Transverse colon (tissue), 4 donors: ENCODE measurements at regions not wholly inside any gene's neighbourhood (a gene's known extent, or its start where the extent isn't known, plus 50 kb on each side); places are given as distances from the start of the nearest gene placed in this dataset.

ENCODE experiments used
- DNase-seq: peaks from one replicate; pipeline ENCODE4 v3.0.0-alpha.2; 2019
- H3K27ac ChIP-seq, 4 donors: fragments of 200-600 bp; sonication (generic); 2 replicates each; pipeline ENCODE4 v1.5.1; 2016 to 2018; ENCODE audit warnings: inconsistent platforms in 4 of 4
- H3K27me3 ChIP-seq: fragments of 200-600 bp; sonication (generic); 2 replicates; pipeline ENCODE4 v1.5.1; 2017; ENCODE audit warnings: inconsistent platforms
- H3K36me3 ChIP-seq, 4 donors: fragments of 200-600 bp; sonication (generic); 2 replicates each; pipeline ENCODE4 v1.5.1; 2017 to 2019; ENCODE audit warnings: inconsistent platforms in 4 of 4
- H3K4me1 ChIP-seq, 4 donors: fragments of 200-600 bp; sonication (generic); 2 replicates each; pipeline ENCODE4 v1.5.1; 2017 to 2020; ENCODE audit warnings: inconsistent platforms in 4 of 4
- H3K4me3 ChIP-seq, 4 donors: fragments of 200-600 bp; sonication (generic); 1 replicate in 1 of 4; 2 replicates in 3 of 4; pipeline versions ENCODE4 v1.5.1 to v1.6.1; 2017 to 2019; ENCODE audit warnings: inconsistent platforms in 4 of 4
- H3K9me3 ChIP-seq, 2 donors: fragments of 200-600 bp; sonication (generic); 2 replicates each; pipeline ENCODE4 v1.5.1; 2017 to 2019; ENCODE audit warnings: inconsistent platforms in 2 of 2
- CTCF ChIP-seq, 5 experiments: fragments of 200-600 bp in 3 of 5; fragments of 450-650 bp in 2 of 5; sonication (generic) in 3 of 5; IDR thresholded peaks; 1 replicate in 2 of 5; 2 replicates in 3 of 5; pipeline ENCODE4 v1.5.1; 2016 to 2017; ENCODE audit warnings: antibody characterized with exemption in 5 of 5, inconsistent platforms in 3 of 5, mild to moderate bottlenecking in 2 of 5, moderate library complexity in 1 of 5
- EP300 ChIP-seq: sonication (generic); formaldehyde crosslinking; IDR thresholded peaks from one replicate; pipeline ENCODE4 v1.6.1; 2017; ENCODE audit warnings: antibody characterized with exemption, low read depth
- POLR2A ChIP-seq: fragments of 450-650 bp; IDR thresholded peaks from one replicate; pipeline ENCODE4 v1.6.1; 2016; ENCODE audit warnings: antibody characterized with exemption, mild to moderate bottlenecking, moderate library complexity
- POLR2AphosphoS5 ChIP-seq, 3 donors: sonication (generic); formaldehyde crosslinking; IDR thresholded peaks; one replicate each; pipeline ENCODE4 v1.6.1; 2016; ENCODE audit warnings: antibody characterized with exemption in 3 of 3
- WGBS, 2 donors: methylation state at CpG; one replicate each; pipeline ENCODE4 v1.1.5; 2018; ENCODE audit warnings: low coverage in 1 of 2; 5-methylcytosine and 5-hydroxymethylcytosine counted together
- in situ Hi-C, 4 donors: fragments of 200-750 bp; cut with MboI; loops; one replicate each; pipeline versions ENCODE4 v1.15.0 to v1.15.1; 2017; ENCODE audit warnings: low sequenced_read_pairs in 3 of 4, low pct_ligation_motif_present in 1 of 4, low pct_unique_long_range_greater_than_20kb in 1 of 4
- intact Hi-C: fragments of 100-400 bp; cut with DNase I; formaldehyde crosslinking; loops from one replicate; pipeline ENCODE4 v1.15.1; 2023; ENCODE audit warnings: low total_unique reads

DNA sequence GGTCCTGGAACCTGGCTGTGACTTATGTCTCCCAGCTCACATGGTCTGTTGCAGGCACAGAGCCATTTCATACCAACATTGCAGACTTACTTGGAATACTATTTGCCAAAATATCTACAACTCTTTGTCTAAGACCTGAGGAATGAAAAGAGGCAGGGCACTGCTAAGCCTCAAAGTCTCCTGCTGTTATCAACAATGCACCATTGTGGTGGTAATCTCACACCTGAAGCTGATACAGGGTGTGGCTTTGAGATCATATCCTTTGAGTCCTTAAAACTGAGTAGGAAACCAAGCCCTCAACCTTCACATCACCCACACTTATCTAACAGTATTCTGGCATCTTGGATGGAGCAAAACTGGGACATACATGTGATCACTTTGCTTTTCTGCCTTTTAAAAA, 782.0 kb downstream of the EPHA3 start:
- H3K27ac ChIP-seq = no peak overlapping the region
- no peaks in the 10 kb centered on the region for H3K36me3 ChIP-seq
- in situ Hi-C loops = no loop called here
- no peaks in the 10 kb centered on the region for H3K4me1 ChIP-seq
- TF ChIP-seq POLR2A = no peak
- TF ChIP-seq POLR2AphosphoS5 (IDR thresholded peaks at IDR 0.05) = no peak
- H3K27me3 ChIP-seq = no peaks in the 10 kb centered on the region
- H3K4me3 ChIP-seq = no peak overlapping the region
- intact Hi-C loops = no loop called here
- DNase-seq = no peak
- H3K9me3 ChIP-seq = no peaks in the 10 kb centered on the region

- Histone ChIP-seq H3K4me3 (no peak overlapping the region), H3K36me3 (no peaks in the 10 kb centered on the region), H3K9me3 (peaks cover 0 to 4% of the 10 kb centered on the region in 2 donors), H3K27ac (no peak overlapping the region), H3K4me1 (no peaks in the 10 kb centered on the region), H3K27me3 (no peaks in the 10 kb centered on the region)
- in situ Hi-C loops = no loop called here
- no peak for TF ChIP-seq POLR2A
- TF ChIP-seq POLR2AphosphoS5 (IDR thresholded peaks at IDR 0.05) = no peak
- TF ChIP-seq CTCF (IDR thresholded peaks at IDR 0.05) = no peak
- no peak for TF ChIP-seq EP300
- no peak for DNase-seq
- intact Hi-C loops = no loop called here
These were observed 801.3 kb downstream of the EPHA3 start for GRCh38 chr3:89908711-89909213.

- in situ Hi-C loops = no loop called here
- DNase-seq = no peak
- 86 to 100% methylated on average over 2 to 6 of the region's 6 CpGs for WGBS, 2 donors
- intact Hi-C loops = no loop called here
- Histone ChIP-seq H3K4me1 (no peaks in the 10 kb centered on the region), H3K4me3 (no peak overlapping the region), H3K36me3 (no peaks in the 10 kb centered on the region), H3K27ac (no peak overlapping the region), H3K9me3 (no peaks in the 10 kb centered on the region), H3K27me3 (no peaks in the 10 kb centered on the region)
- TF ChIP-seq POLR2AphosphoS5 (IDR thresholded peaks at IDR 0.05) (no peak), EP300 (no peak), POLR2A (no peak), CTCF (IDR thresholded peaks at IDR 0.05) (no peak)
These were observed 804.6 kb downstream of the EPHA3 start for GRCh38 chr3:89912031-89912430.

DNA sequence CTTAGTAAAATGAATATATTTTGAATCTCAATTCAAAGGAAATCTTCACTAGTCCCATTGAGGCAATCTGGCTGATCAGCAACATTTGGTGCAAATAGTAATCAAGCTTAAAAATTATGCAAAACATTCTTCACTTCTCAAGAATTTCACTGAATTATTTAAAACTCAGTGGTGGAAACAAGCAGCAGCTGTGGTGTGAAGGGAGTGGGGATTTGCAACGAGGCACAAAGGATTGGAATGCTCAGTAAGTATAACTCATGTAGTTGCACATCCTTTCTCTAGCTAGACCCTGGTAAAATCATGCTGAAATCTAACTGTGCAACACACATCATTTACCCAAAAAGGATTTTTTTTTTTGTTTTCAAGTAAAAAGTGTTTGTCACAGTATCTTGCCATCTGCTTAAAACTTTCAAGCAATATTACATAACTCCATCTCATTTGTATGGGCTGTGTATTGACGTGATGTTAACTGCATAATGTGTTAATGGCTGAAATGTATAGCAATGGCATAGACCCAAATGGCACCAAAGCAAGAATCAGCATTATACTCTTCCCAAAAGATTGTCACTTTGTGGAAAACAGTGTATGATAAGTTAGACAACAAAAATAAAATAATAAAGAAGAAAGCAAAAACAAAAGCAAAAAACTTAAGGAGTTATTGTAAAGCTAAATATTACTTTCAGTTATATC, 816.6 kb downstream of the EPHA3 start:
- H3K9me3 ChIP-seq = no peaks in the 10 kb centered on the region
- in situ Hi-C loops = no loop called here
- intact Hi-C loops = no loop called here
- TF ChIP-seq CTCF (IDR thresholded peaks at IDR 0.05) (no peak), POLR2AphosphoS5 (IDR thresholded peaks at IDR 0.05) (no peak), POLR2A (no peak), EP300 (no peak)
- WGBS, 2 donors = 48 to 51% methylated on average over 2 of the region's 2 CpGs
- peaks cover 0 to 3% (median 0%) of the 10 kb centered on the region in 4 donors for H3K4me1 ChIP-seq
- H3K27ac ChIP-seq = no peak overlapping the region
- no peak overlapping the region for H3K4me3 ChIP-seq
- no peaks in the 10 kb centered on the region for H3K27me3 ChIP-seq
- no peaks in the 10 kb centered on the region for H3K36me3 ChIP-seq
- DNase-seq = no peak

- 64 to 65% methylated on average over 3 of the region's 3 CpGs for WGBS, 2 donors
- Histone ChIP-seq H3K9me3 (no peaks in the 10 kb centered on the region), H3K4me1 (peaks cover 0 to 3% (median 0%) of the 10 kb centered on the region in 4 donors), H3K27me3 (no peaks in the 10 kb centered on the region), H3K36me3 (no peaks in the 10 kb centered on the region), H3K27ac (no peak overlapping the region), H3K4me3 (no peak overlapping the region)
- intact Hi-C loops (no loop called here), in situ Hi-C loops (no loop called here)
- no peak for DNase-seq
- TF ChIP-seq POLR2A (no peak), POLR2AphosphoS5 (IDR thresholded peaks at IDR 0.05) (no peak), CTCF (IDR thresholded peaks at IDR 0.05) (no peak), EP300 (no peak)
These were observed 818.6 kb downstream of the EPHA3 start for GRCh38 chr3:89925976-89926375.
